A549 (cell line): ENCODE measurements at regions not wholly inside any gene's neighbourhood (a gene's known extent, or its start where the extent isn't known, plus 50 kb on each side); places are given as distances from the start of the nearest gene placed in this dataset.

Source experiments
- CTCF ChIP-seq: fragments of >200 bp; sonication (Bioruptor Twin); formaldehyde crosslinking; IDR thresholded peaks from 3 replicates; pipeline ENCODE4 v1.5.1; 2016
- EP300 ChIP-seq, 2 experiments: fragments of >200 bp; sonication (Bioruptor Twin); formaldehyde crosslinking; IDR thresholded peaks; 2 replicates in 1 of 2; 3 replicates in 1 of 2; pipeline ENCODE4 v1.6.1; 2016 to 2017
- POLR2A ChIP-seq: IDR thresholded peaks from 2 replicates; pipeline ENCODE4 v1.6.1; 2012; ENCODE audit warnings: mild to moderate bottlenecking, low read length
- RAD21 ChIP-seq, 2 experiments: fragments of >200 bp in 1 of 2; sonication (Bioruptor Twin) in 1 of 2; formaldehyde crosslinking in 1 of 2; IDR thresholded peaks in 1 of 2; conservative IDR thresholded peaks in 1 of 2; 2 replicates in 1 of 2; 3 replicates in 1 of 2; pipeline ENCODE4 v1.6.1; 2012 to 2018; ENCODE audit warnings: inconsistent platforms in 1 of 2
- RCOR1 ChIP-seq: fragments of 150-350 bp; IDR thresholded peaks from 2 replicates; pipeline ENCODE4 v1.6.1; 2014; ENCODE audit warnings: antibody characterized with exemption, low read length, low read depth
- TFCP2L1 ChIP-seq: fragments of 250-450 bp; sonication (Bioruptor Pico); IDR thresholded peaks from 2 replicates; pipeline ENCODE4 v1.5.0; 2021; ENCODE audit warnings: mild to moderate bottlenecking
- USF2 ChIP-seq: fragments of 450-650 bp; IDR thresholded peaks from 2 replicates; pipeline ENCODE4 v1.6.1; 2014; ENCODE audit warnings: antibody characterized with exemption

GRCh38 chr11:130582176-130582575, 133.7 kb downstream of the ADAMTS15 start:
- TF ChIP-seq CTCF (no peak), TFCP2L1 (CRISPR knock-in tag) (no peak), USF2 (no peak), RCOR1 (no peak), RAD21 (conservative IDR thresholded peaks at IDR 0.05 in 1 of 2, IDR thresholded peaks at IDR 0.05 in 1 of 2) (no peak), POLR2A (no peak), EP300 (IDR thresholded peaks at IDR 0.05) (no peak)
